K562 (cell line): ENCODE measurements at regions not wholly inside any gene's neighbourhood (a gene's known extent, or its start where the extent isn't known, plus 50 kb on each side); places are given as distances from the start of the nearest gene placed in this dataset.

Experiments used
- ATF6 ChIP-seq: sonication (generic); formaldehyde crosslinking; IDR thresholded peaks from 2 replicates; pipeline ENCODE4 v1.4.0; 2020; ENCODE audit warnings: mild to moderate bottlenecking, missing genetic modification reagents
- CTCF ChIP-seq, 3 experiments: IDR thresholded peaks in 2 of 3; conservative IDR thresholded peaks in 1 of 3; 2 replicates each; pipeline ENCODE4 v1.5.1; 2011 to 2012; ENCODE audit warnings: low read length in 3 of 3, mild to moderate bottlenecking in 3 of 3, control low read depth in 2 of 3, improper control_type of control experiment in 1 of 3, inconsistent platforms in 1 of 3, low read depth in 1 of 3, mixed read lengths in 1 of 3, moderate library complexity in 1 of 3; ENCODE audit not compliant: insufficient read depth in 2 of 3
- ETV1 ChIP-seq: fragments of 450-650 bp; conservative IDR thresholded peaks from 2 replicates; pipeline ENCODE4 v1.6.1; 2016; ENCODE audit warnings: missing genetic modification characterization, control low read depth, low read depth, missing compliant biosample characterization
- EZH2 ChIP-seq: IDR thresholded peaks from 2 replicates; pipeline ENCODE4 v1.6.1; 2012; ENCODE audit warnings: low read depth, mild to moderate bottlenecking, inconsistent platforms, low read length, borderline replicate concordance
- FOXP1 ChIP-seq: sonication (generic); formaldehyde crosslinking; IDR thresholded peaks from 2 replicates; pipeline ENCODE4 v1.8.0; 2022; ENCODE audit warnings: mild to moderate bottlenecking, missing genetic modification reagents
- MAX ChIP-seq: sonication (generic); formaldehyde crosslinking; IDR thresholded peaks from 2 replicates; pipeline ENCODE4 v1.9.0; 2022; ENCODE audit warnings: mild to moderate bottlenecking, missing genetic modification reagents
- MXI1 ChIP-seq: IDR thresholded peaks from 2 replicates; pipeline ENCODE4 v1.6.1; 2011; ENCODE audit warnings: low read depth, mild to moderate bottlenecking, improper control_type of control experiment, low read length
- NEUROD1 ChIP-seq: fragments of 150-350 bp; IDR thresholded peaks from 2 replicates; pipeline ENCODE4 v1.6.1; 2014; ENCODE audit warnings: borderline replicate concordance, low read length, low read depth; ENCODE audit not compliant: partially characterized antibody
- NR3C1 ChIP-seq: sonication (generic); formaldehyde crosslinking; IDR thresholded peaks from 2 replicates; pipeline ENCODE4 v1.8.1; 2022; ENCODE audit warnings: missing genetic modification reagents
- POLR2A ChIP-seq: fragments of 450-650 bp; conservative IDR thresholded peaks from 2 replicates; pipeline ENCODE4 v1.6.1; 2016
- STAT6 ChIP-seq: sonication (generic); formaldehyde crosslinking; IDR thresholded peaks from 2 replicates; pipeline ENCODE4 v1.8.1; 2023; ENCODE audit warnings: mild to moderate bottlenecking, missing genetic modification reagents
- ZBTB1 ChIP-seq: sonication (generic); formaldehyde crosslinking; IDR thresholded peaks from 2 replicates; pipeline ENCODE4 v1.8.1; 2023; ENCODE audit warnings: missing genetic modification reagents, low read depth, mild to moderate bottlenecking, borderline replicate concordance
- ZNF512 ChIP-seq: IDR thresholded peaks from 2 replicates; pipeline ENCODE4 v1.6.1; 2016; ENCODE audit warnings: missing genetic modification characterization, missing compliant biosample characterization

GRCh38 chr5:88380332-88380731, 111.7 kb upstream of the TMEM161B start:
- TF ChIP-seq NR3C1 (CRISPR knock-in tag) (no peak), ZNF512 (tag) (no peak), MXI1 (no peak), ATF6 (CRISPR knock-in tag) (no peak), STAT6 (CRISPR knock-in tag) (no peak), CTCF (IDR thresholded peaks at IDR 0.05 in 2 of 3, conservative IDR thresholded peaks at IDR 0.05 in 1 of 3; ENCODE audit: insufficient read depth in 2 of 3, low read depth in 1 of 3, low read length in 3 of 3) (no peak), ZBTB1 (no peak), POLR2A (no peak), NEUROD1 (no peak), ETV1 (tag) (no peak), EZH2 (no peak), FOXP1 (no peak), MAX (CRISPR knock-in tag) (no peak)
